Left renal pelvis (tissue), 4 donors: ENCODE measurements at regions not wholly inside any gene's neighbourhood (a gene's known extent, or its start where the extent isn't known, plus 50 kb on each side); places are given as distances from the start of the nearest gene placed in this dataset.
"Not testable (repeated sequence)": the region's sequence is repeated elsewhere in the genome, so short reads cannot be mapped to it uniquely, and the experiment has no call there.

Source experiments
- DNase-seq, 4 donors: peaks; one replicate each; pipeline ENCODE4 v3.0.0-alpha.2; 2013; ENCODE audit warnings: low read depth in 4 of 4, low spot score in 3 of 4

DNA sequence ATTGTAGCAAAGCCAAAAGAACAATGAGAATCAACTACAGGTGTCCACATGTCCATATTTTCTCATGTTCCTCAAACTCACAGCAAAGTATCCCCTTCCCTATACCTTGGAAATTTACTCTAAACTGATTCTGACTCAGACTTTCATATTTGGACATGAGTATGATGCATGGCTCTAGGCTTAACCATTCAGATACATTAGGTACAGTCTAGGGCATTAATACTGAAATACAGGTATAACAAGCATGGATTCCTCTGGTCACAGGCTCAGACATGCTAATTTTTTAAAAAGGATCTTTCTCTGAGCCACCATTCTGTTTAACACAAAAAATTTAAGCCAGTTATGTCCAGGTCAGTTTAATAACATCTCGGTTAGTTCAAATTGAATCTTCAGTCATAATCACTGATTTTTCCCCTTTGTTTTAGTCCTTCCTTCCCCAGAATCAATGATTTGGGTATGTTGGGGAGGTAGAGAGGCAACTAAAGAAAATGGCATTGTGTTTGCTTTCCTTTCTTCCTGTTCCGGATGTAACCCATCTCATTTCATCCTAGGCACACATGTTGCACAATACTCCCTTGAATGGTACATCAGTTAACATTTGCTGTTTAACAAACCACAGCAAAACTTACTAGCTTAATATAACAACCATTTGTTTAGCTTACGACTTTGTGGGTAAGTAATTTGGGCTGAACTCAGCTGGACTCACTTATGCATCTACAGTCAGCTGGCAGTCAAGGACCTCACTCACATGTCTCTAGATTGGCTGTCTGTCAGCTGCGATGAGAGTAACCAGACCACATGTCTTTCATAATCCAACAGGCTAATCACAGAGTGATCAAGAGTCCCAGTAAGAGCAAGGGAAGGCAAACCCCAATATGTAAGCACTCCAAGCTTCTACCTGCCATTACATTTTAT, 75.3 kb upstream of the GRIA3 start:
- DNase-seq: no peak

- no peak for DNase-seq
Measured at GRCh38 chrX:123121241-123121640, 62.8 kb upstream of the GRIA3 start.

GRCh38 chrX:123129805-123130204, 54.3 kb upstream of the GRIA3 start:
- DNase-seq: not testable (repeated sequence)
